HTR-8/SVneo (cell line): ENCODE measurements at regions not wholly inside any gene's neighbourhood (a gene's known extent, or its start where the extent isn't known, plus 50 kb on each side); places are given as distances from the start of the nearest gene placed in this dataset.

Experiments used
- DNase-seq: peaks from one replicate; pipeline ENCODE4 v3.0.0; 2011; ENCODE audit warnings: low spot score, mixed read lengths; ENCODE audit not compliant: insufficient read length
- FAIRE-seq: peaks from 2 replicates; lab custom pipeline; 2011; peaks lifted over from hg19 to GRCh38; lab: Jason Lieb, UNC

DNA sequence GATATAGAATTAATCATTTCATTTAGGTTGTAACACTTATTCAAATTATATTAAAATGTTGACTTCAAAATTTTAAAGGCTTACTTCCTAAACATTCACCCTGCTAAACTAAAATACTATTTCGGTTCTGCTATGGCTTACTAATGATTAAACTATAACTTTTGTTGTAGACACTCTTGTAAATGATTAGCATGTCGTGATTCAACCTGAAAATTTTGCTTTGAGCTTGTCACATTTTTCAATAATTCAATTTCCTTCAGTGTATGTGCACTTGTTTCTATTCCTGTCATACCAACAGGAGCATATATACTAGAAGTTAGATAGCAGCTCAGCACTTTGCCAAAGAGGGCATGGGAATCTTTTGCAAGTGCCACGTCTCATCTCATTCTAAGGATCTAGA, 1018.8 kb downstream of the AMY1C start:
- no peak for FAIRE-seq
- no peak for DNase-seq

DNA sequence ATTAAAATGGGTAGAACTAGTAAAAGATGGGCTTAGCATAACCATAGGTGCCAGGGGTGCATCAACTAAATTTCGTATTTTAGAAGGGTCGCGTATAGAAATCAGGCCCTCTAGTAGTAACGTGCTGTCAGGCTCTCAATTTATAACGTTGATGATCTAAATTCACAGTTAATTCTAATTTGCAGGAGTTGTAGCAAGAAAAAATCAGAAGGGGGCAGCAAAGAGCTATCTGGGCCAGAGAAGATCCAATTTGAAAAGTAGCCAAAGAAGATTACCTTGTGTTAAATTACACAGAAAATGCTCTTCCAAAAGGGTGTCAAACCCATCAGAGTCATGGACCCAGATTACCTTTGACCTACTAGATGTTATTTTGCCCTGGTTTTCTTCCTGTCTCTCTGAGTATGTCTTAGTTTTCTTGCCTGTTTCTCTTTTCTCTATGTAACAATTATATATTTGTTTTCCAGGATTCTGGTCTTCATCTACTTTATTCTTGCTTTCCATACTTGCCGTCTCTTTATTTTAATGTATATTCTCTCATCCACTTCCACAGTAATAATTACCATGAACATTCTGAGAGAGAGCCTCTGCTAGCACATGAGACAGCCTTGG, 1030.9 kb downstream of the AMY1C start:
- DNase-seq (peak; percentile 5), FAIRE-seq (no peak)

DNA sequence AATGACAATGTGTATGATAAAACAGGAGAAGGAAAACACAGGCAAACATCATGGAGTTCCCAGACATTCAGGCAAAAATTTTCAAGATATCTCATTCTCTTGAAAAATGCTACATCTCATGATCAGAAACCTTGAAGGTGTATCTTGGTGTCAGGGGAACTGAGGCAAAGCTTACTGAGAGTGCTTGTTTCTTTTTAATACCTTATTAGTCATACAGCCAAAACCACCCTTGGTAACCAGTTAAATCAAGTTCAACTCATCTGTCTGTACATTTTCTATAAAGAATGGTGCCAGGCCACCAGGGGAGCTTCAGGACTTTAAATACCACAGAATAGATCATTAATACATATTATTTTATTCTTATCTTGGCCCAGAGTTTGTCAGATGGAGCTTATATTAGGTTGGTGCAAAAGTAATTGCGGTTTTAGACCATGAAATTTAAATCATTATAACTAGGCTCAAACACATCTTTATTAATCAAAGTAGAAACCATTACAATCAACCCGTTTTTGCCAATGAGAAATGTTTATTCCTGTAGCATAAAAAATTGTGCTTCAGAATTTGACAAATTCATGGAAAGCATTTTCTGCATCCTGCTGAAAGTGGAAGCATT, 1036.0 kb downstream of the AMY1C start:
- FAIRE-seq, result no peak

DNA sequence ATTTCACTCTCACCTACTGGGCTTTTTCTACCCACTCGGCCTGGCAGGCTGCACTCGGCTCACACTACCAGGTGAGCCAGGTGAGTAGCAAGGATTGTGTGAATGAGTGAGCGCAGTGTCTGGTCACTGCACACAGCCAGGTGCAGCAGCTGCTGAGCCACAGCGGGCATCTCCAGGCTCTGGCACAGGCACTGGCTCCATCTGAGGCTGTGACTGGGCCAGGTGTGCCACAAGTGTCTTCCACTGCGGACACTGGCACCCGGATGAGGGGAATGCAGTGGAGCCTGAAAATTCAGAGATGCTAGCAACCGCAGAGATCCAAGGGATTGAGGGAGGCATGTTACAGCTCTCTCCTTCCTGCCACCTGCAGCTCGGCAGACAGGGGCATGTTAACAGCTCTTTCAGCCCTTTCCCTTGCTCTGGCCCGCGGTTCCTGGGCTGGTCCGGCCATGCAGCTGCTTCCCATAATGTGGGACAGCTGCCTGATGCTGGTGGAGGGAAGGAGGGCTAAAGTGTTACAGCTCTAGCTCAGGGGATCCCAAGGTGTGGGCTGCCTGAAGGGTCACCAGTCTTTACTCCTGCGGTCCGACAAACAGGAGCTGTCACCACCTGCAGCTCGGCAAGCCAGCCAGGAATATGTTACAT, 1038.3 kb downstream of the AMY1C start:
- DNase-seq (no peak), FAIRE-seq (no peak)

More for the DNA sequence above, 1036.0 kb downstream of the AMY1C start:
- DNase-seq, result no peak

DNA sequence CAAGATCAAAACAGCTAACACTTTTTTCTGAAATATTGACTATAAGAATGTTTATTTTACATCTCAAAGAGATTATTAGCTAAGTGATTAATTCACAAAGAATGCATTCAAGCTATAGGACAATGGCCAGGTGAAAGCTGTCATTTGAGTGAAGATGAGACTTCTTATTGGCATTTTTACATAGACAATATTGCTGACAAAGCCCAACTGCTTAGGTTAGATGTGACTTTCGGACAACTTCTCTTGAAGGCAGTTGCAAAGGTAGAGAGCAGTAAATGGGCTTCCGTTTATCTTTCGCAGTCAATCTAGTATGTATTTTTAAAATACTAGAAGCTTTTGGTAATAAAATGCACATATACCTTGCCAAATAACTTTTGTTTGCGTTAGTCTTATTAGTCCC, 1041.3 kb downstream of the AMY1C start:
- DNase-seq, result no peak
- no peak for FAIRE-seq

DNA sequence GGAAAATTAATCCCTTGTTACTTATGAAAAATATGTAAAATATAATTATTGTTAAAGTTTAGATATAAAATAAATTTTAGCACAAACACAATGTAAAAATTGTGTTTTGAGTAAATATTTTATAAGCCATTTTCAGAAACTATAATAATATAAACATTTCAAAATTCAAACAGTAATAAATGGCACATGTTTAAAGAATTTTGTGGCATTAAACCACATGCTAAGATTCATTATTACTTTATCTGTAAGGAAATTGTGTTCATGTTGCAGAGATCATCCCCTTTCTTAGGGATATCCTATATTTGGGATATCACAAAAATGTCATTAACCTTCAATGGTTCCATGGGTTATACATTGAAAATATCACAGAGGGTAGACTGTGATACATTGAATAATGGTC, 1044.3 kb downstream of the AMY1C start:
- FAIRE-seq (no peak), DNase-seq (no peak)

DNA sequence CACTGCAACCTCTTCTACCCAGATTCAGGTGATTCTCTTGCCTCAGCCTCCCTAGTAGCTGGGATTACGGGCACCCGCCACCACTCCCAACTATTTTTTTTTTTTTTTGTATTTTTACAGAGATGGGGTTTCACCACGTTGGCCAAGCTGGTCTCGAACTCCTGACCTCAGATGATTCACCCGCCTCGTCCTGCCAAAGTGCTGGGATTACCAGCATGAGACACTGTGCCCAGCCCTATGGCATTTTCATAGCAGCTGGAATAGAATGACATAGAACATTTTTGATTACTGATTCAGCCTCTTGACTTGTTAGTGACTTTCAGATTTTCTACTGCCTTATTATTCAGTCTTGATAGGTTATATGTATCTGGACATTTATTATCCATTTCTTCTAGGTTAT, 1046.2 kb downstream of the AMY1C start:
- no peak for DNase-seq
- no peak for FAIRE-seq

DNA sequence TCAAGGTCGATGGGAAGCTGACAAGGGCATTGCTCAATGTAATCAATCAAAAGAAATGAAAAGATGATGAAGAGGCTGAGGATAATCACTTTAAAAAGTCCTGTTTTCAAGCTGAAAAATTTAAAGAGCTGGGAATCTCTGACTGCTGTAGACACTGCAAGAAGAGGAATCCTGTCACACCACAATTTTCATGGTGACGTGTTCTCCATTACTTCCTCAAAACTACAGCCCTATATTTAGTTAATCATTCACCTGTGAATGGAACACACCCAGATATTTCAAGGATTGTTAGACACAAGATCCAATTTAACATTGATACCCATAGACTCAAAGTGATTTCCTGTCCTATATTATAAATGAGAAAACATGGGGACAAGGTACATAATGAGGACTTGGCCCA, 1048.3 kb downstream of the AMY1C start:
- no peak for DNase-seq
- no peak for FAIRE-seq

DNA sequence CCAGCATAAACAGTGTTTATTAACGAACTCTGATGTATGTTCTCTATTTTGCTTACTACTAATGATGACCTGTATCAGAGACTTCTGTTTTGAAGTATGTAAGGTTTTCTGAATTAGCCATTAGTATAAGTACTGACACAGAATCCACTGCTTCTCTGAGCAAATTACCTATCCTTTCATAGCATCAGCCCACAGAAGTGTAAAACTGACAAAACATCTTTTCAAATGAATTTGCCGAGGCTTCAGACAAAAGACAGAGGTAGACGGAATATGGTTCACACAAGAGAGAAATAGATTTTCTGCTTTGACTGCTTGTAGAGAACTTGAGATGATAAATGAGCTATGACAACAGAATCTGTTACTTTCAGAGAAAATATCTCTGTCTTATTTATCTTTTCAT, 1051.6 kb downstream of the AMY1C start:
- FAIRE-seq (no peak), DNase-seq (no peak)

DNA sequence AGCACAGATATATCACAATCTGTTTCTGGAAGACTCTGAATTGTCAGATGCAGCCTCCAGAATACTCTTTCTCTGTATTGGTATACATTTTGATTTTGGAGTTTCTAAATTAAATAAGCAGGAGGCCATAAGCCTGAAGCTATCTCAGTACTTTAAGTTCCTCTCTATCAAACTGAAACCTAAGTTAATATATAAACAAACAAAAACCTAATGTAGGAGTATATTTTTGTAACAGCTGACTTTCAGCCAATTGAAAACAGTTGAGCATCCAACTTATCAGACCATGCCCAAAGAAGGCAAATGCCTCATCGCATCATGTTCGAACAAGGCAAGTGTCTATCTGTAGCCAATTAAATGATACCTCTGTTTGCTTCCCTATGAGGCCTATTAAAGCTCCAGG, 1054.4 kb downstream of the AMY1C start:
- DNase-seq (no peak), FAIRE-seq (no peak)

DNA sequence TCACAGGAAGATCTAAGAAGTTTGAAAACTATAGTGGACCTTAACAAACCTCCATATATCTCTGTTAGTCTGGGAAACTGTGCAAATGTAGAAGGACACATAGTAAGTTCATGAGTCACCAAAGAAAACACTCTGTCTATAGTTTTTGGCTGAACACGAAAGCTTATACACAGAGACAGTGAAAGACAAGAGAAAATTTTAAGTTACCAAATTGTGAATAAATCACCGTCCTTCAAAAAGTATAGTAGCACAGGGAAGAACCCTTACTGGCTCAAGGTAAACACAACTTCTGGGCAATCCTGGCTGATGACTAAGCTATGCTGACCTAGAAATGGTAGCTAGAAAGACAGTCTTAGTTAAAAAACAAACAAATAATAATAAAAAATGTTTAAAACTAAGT, 1057.9 kb downstream of the AMY1C start:
- DNase-seq (no peak), FAIRE-seq (no peak)

DNA sequence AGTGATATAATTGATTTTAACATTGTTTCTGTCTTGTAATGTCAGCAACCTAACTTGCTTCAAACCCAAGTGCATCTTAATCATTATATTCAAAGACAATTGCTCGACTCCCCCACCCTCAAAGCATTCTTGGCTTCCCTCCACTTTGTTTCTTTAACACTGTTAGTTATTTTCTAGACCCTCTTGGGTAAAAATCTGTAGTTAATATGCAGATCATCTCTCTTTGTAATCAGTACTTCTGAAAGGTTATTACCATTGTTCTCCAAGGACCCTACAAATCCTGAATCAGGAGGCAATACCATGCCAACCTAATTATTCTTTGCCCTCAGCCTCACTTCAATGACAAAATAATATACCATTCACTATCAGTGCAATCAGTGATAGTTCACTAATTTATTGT, 1075.7 kb downstream of the AMY1C start:
- DNase-seq, result no peak
- no peak for FAIRE-seq

DNA sequence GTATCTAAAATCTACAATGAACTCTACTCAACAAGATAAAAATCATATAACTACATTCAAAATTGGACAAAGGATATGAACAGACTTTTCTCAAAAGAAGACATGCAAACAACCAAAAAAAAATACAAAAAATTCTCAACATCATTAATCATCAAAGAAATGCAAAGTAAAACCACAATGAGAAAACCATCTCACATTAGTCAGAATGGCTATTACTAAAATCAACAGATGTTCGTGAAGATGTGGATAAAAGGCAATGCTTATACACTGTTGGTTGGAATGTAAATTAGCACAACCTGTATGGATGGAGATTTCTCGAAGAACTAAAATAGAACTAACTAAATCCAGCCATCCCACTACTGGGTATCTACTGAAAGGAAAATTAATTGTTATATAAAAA, 1080.8 kb downstream of the AMY1C start:
- FAIRE-seq (no peak), DNase-seq (no peak)

DNA sequence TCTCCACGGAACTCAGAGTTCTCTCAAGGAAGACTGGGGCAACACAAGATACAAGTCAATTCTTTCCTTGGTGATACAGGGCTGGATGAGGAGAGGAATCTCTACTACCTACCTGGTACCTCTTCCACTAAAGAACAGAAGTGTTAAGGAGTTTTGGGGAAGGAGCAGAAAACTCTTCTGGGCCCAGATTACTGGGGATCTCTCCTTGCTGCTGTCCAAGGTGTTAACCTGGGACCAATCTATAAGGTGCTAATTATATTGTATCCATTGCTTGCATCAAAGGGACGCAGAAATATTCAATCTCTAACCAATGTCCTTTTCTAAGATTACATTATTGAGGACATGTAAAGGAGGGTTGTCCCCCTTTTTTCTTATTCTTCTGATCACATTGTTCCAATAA, 1102.5 kb downstream of the AMY1C start:
- FAIRE-seq, result no peak
- DNase-seq, result no peak

DNA sequence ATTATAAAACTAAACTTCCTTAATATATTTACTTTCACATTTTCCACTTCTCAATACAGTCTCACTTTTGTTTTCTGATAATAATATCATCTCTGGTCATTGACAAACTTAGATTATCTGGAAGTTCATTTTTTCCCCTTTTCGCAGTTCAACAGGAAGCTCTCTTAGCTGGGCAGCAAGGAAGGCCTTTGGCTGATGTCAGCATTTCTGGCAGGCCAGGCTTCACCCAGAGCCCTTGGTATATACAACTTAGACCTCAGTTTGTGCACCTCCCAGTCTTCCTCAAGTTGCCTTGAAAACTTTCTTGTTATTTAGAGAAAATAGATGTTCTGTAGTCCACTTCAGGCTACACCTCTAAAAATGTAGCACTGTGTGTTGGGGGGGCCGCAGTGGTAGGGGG, 1103.6 kb downstream of the AMY1C start:
- FAIRE-seq (no peak), DNase-seq (no peak)

DNA sequence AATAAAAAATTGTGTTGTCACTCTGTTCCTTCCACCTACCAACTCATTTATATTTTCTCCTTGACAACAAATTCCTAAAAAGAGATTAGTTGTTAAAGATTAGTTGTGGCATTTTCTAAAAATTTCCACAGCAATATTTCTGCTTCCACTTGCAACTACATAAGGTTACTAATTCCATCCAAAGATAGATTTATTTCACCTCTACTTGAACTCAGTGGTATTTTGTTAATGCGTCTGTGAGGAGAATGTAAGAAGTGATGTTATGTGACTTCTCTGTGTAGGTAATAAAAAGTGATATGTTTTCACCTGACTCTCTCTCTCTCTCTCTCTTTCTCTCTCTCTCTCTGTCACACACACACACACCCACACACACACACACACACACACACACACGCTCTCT, 1104.8 kb downstream of the AMY1C start:
- FAIRE-seq (no peak), DNase-seq (no peak)

DNA sequence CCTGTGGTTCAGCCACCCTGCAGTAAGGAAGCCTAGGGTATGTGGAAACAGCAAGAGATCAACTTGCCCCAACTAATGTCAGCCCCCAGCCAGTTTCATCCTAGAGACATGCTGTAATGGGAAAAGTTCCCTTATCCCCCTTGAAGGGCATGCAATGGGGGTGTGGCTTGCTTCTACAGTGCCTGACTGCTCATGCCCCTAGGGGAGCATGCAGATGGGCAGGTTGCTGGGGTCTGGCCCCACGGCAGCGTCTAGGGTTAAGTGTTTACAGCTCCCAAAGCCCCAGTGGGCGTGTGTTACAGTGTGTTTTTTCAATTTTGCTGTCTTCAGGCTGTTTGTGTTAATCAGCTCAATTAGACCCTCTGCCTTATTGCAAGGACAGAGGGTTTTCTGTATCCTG, 1105.9 kb downstream of the AMY1C start:
- FAIRE-seq (no peak), DNase-seq (no peak)

DNA sequence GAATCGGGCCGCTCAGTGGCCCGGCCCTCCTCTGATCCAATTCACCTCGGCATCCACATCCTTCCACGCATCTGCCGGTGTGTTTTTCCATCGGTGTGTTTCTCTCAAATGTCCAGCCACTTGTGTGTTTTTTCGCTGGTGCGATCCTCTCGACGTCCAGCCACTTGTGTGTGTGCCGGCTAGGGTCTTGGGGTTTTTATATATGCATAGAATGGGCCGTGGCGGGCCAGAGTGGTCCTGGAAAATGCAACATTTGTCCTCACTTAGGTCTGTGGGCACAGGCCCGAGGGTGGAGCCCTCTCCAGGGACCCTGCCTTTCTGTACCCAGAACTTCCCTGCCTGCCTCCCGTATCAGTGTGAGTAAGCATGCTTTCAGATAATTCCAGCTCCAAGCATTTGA, 1106.4 kb downstream of the AMY1C start:
- no peak for FAIRE-seq
- no peak for DNase-seq

DNA sequence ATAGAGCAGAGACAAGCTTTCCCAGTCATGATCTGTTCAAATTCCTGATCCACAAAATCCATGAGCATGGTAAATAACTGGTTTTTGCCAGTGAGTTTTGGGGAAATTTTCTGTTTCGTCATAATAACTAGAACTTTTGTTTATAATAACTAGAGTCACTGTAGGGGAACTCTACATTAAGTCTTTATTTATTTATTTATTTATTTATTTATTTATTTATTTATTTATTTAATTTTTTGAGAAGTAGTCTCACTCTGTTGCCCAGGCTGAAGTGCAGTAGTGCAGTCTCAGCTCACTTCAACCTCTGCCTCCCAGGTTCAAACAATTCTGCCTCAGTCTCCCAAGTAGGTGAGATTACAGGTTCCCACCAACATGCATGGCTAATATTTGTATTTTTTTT, 1106.8 kb downstream of the AMY1C start:
- DNase-seq (no peak), FAIRE-seq (no peak)

DNA sequence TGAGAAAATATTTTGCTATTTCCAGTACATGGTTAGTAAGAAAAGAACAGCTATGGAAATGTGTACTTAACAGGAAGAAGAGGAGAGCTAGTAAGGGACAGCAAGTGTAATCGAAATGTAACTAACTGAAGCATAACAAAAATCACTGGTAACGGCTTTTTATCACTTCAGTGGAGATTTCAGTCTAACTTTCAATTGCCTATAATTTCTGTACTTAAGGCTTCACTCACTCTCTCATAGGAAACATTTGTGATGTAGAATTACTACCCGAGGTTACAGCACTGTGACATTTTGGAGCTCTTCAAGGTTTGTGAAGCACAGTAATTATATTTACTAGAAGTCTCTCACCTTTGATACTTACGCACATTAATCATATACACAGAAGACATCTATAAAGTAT, 1119.1 kb downstream of the AMY1C start:
- DNase-seq, result no peak
- FAIRE-seq, result no peak

DNA sequence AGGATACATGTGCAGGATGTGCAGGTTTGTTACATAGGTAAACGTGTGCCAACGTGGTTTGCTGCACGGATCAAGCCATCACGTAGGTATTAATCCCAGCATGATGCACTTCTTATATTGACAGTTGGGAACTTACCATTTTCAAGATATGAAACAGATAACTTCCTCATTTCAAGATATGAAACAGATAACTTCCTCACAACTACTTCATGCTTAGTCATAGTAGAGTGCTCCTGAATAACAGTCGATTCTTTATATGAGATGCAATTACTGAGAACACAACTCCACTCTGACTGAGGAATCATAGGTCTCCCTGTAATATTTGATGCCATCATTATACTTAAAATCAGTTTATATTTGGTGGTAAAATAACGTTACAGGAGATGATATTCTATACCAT, 1124.3 kb downstream of the AMY1C start:
- no peak for FAIRE-seq
- no peak for DNase-seq
